ENCODE measurements at regions not wholly inside any gene's neighbourhood (a gene's known extent, or its start where the extent isn't known, plus 50 kb on each side); places are given as distances from the start of the nearest gene placed in this dataset.

- TF ChIP-seq CTCF (IDR thresholded peaks at IDR 0.05 in 2 of 3, conservative IDR thresholded peaks at IDR 0.05 in 1 of 3; ENCODE audit: borderline replicate concordance in 1 of 3, insufficient read depth in 1 of 3, low read depth in 2 of 3, low read length in 2 of 3) (no peak), POLR2A (IDR thresholded peaks at IDR 0.05; ENCODE audit: borderline replicate concordance, extremely low read depth, insufficient read depth, insufficient read length) (no peak)
These were observed 75.6 kb upstream of the RNU6ATAC start for GRCh38 chr9:134239939-134240338.
